SK-MEL-5 (cell line): ENCODE measurements at regions not wholly inside any gene's neighbourhood (a gene's known extent, or its start where the extent isn't known, plus 50 kb on each side); places are given as distances from the start of the nearest gene placed in this dataset.
A peak's percentile ranks its signal among the peaks of the same experiment; 100 is the strongest.
"Not testable (repeated sequence)": the region's sequence is repeated elsewhere in the genome, so short reads cannot be mapped to it uniquely, and the experiment has no call there.

Experiments
- DNase-seq: peaks from one replicate; pipeline ENCODE4 v3.0.0-alpha.2; 2016; ENCODE audit warnings: low read depth, low spot score
- in situ Hi-C: cut with HindIII; loops from 2 replicates; pipeline ENCODE4 v1.10.0; 2016; ENCODE audit warnings: low sequenced_read_pairs, high pct_unique_total_duplicates, low pct_unique_long_range_greater_than_20kb

- DNase-seq: no peak
- in situ Hi-C loops: no loop called here
Observed at GRCh38 chrX:73390628-73391567, 56.0 kb upstream of the CDX4 start.

- no peak for DNase-seq
- in situ Hi-C loops: no loop called here
Observed at GRCh38 chrX:73366696-73367095, 80.2 kb upstream of the CDX4 start.

- in situ Hi-C loops, DNase-seq: not testable (repeated sequence)
Observed at GRCh38 chrX:73357294-73357693, 89.6 kb upstream of the CDX4 start.

GRCh38 chrX:73348977-73349376 lies 97.9 kb upstream of the CDX4 start:
- in situ Hi-C loops: no loop called here
- DNase-seq: no peak

- DNase-seq: no peak
- in situ Hi-C loops: no loop called here
Observed at GRCh38 chrX:73337366-73337765, 109.5 kb upstream of the CDX4 start.

- peak; percentile 34 for DNase-seq
- in situ Hi-C loops: no loop called here
Observed at GRCh38 chrX:73289039-73289438, 74.4 kb upstream of the NAP1L2 start.

- no peak for DNase-seq
- in situ Hi-C loops: no loop called here
Observed at GRCh38 chrX:73270753-73271152, 56.1 kb upstream of the NAP1L2 start.

- DNase-seq: no peak
- in situ Hi-C loops: no loop called here
Observed at GRCh38 chrX:73268463-73268862, 53.8 kb upstream of the NAP1L2 start.

GRCh38 chrX:73267979-73268378 lies 53.3 kb upstream of the NAP1L2 start:
- in situ Hi-C loops: no loop called here
- DNase-seq: no peak

GRCh38 chrX:73267206-73267605 lies 52.6 kb upstream of the NAP1L2 start:
- DNase-seq: no peak
- in situ Hi-C loops: no loop called here

GRCh38 chrX:73266766-73267165 lies 52.1 kb upstream of the NAP1L2 start:
- no peak for DNase-seq
- in situ Hi-C loops: no loop called here
